NCI-H2196 treated with DMSO at 0.1 percent for 48 hours (cell line): ENCODE measurements at regions not wholly inside any gene's neighbourhood (a gene's known extent, or its start where the extent isn't known, plus 50 kb on each side); places are given as distances from the start of the nearest gene placed in this dataset.
"Not testable (repeated sequence)": the region's sequence is repeated elsewhere in the genome, so short reads cannot be mapped to it uniquely, and the experiment has no call there.

ENCODE experiments used
- DNase-seq: peaks from one replicate; lab custom pipeline; 2025; ENCODE audit not compliant: unreplicated experiment; lab: John Stamatoyannopoulos, UW

DNA sequence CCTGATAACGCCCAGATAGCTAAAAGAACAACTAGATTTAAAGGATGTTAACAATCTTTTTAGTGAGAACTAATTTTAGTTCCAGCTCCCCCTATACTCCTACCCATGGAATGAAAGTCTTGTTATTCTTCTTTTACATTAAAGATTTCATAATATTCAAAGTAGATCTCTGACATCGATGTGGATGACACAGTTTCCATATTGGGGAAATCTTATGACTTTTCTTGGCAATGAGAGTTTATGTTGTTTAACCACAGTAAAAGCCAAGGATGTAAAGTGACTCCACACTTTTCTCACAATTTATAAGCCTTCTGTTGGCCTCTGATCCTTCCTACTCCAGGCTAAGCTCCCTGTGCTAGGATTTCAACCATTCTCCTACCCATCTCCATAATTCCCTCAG lies 332.6 kb upstream of the KCNMB2 start:
- no peak for DNase-seq

DNA sequence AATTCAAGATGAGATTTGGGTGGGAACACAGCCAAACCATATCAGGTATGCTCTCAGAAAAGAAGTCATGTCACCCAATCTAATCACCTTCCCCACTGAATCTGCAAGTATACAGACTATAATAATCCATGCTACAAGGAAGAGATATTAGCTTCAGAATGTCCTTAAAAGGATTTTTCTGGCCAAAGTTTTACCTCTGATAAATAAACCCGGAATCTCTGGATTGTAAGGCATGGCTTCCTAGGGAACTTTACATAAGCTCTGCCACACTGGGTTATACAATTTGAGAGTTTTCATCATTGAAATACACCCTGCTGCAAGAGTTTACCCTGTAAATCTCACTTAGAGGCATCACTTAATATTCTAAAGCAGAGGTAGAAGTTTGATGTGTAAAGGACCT lies 330.5 kb upstream of the KCNMB2 start:
- DNase-seq = no peak

DNA sequence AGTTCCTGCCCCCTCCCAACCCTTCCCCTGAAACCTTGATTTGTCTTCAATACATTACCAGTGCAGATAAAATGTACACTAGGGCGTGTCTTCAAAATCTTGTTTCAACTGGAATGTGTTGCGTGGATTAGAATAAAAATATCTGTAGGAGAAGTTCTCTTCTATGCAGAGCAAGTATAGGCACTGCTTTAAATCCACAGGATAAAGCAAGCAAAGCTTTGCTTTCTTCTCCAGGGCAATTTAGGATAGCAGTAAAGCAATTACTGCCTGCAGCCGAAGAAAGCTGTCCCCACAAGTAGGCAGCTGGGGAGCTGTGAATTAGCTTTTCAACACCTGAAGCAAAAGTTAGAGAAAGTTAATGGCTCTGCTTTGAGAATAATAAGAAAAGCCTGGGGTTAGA lies 329.7 kb upstream of the KCNMB2 start:
- DNase-seq = no peak

DNA sequence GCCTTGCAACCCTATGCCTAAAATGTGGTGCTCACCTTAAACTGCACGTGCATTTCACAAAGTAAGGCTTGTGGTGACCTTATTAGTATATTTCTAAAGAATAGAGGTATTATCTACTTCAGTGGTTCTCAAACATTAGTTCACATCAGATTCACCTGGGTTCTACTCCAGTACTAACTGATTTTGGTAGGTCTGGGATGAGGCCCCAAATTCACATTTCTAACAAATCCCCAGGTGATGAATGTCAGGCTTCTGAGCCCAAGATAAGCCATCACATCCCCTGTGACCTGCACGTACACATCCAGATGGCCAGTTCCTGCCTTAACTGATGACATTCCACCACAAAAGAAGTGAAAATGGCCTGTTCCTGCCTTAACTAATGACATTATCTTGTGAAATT lies 329.1 kb upstream of the KCNMB2 start:
- not testable (repeated sequence) for DNase-seq

DNA sequence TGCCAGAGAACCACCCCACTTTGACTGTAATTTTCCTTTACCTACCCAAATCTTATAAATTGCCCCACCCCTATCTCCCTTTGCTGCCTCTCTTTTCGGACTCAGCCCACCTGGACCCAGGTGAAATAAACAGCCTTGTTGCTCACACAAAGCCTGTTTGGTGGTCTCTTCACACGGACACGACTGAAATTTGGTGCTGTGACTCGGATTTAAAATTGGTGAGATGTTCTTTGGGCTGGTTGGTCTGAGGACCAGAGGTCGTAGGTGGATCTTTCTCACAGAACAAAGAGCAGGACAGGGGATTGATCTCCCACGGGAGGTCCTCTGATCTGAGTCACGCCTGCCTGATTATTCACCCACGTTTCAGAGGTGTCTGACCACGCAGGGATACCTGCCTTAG lies 328.6 kb upstream of the KCNMB2 start:
- not testable (repeated sequence) for DNase-seq

DNA sequence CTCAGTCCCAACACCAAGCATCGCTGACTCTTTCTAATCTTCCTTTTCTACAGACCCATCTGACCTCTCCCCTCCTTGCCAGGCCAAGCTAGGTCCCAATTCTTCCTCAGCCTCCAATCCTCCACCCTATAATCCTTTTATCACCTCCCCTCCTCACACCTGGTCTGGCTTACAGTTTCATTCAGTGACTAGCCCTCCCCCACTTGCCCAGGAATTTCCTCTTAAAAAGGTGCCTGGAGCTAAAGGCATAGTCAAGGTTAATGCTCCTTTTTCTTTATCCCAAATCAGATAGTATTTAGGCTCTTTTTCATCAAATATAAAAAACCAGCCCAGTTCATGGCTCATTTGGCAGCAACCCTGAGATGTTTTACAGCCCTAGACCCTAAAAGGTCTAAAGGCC lies 327.1 kb upstream of the KCNMB2 start:
- DNase-seq = not testable (repeated sequence)

DNA sequence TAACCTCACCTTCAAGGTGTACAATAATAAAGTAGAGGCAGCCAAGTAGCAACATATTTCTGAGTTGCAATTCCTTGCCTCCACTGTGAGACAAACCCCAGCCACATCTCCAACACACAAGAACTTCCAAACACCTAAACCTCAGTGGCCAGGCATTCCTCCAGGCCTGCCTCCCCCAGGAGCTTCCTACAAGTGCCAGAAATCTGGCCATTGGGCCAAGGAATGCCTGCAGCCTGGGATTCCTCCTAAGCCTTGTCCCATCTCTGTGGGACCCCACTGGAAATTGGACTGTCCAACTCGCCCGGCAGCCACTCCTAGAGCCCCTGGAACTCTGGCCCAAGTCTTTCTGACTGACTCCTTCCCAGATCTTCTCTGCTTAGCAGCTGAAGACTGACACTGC lies 326.6 kb upstream of the KCNMB2 start:
- DNase-seq = not testable (repeated sequence)

DNA sequence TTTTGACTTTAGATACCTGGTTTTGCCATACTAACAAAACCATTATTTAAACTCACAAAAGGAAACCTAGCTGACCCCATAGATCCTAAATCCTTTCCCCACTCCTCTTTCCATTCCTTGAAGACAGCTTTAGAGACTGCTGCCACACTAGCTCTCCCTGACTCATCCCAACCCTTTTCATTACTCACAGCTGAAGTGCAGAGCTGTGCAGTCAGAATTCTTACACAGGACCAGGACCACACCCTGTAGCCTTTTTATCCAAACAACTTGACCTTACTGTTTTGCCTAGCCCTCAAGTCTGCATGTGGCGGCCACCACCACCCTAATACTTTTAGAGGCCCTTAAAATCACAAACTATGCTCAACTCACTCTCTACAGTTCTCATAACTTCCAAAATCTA lies 325.1 kb upstream of the KCNMB2 start:
- DNase-seq = not testable (repeated sequence)

DNA sequence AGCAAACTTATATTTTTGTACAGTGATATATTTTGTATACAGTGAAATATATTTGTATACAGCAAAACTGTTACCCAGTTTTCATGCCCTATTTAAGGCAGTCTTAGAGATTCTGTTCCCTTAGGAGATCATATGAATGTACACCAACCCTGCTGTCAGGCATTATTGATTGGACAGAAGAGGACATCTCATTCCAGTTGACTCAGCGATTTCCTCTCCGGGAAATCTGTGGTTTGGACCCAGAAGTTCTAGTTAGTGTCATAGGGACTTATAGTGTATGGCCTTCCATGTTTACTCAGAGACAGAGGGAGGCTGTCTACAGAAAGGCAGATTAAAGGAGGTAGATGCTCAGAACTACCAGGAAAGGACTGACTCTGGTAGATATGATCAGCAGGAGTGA lies 318.8 kb upstream of the KCNMB2 start:
- no peak for DNase-seq

DNA sequence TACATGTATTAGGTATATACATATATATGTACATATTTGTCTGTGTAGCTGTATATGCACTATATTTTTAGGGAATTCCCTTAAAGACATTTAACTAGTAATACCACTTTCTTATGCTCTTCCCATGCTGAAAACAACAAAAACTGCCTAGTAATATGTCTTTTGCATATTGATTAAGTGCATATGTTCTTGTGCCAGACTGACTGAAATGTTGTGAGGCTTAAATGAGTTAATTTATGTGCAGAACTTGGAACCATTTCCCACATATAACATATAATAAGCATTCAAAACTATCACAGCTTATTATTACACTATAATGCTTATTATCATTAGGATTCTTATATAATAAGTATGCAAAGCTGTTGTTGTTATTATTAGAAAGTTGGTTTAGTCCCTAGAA lies 318.0 kb upstream of the KCNMB2 start:
- DNase-seq = no peak

DNA sequence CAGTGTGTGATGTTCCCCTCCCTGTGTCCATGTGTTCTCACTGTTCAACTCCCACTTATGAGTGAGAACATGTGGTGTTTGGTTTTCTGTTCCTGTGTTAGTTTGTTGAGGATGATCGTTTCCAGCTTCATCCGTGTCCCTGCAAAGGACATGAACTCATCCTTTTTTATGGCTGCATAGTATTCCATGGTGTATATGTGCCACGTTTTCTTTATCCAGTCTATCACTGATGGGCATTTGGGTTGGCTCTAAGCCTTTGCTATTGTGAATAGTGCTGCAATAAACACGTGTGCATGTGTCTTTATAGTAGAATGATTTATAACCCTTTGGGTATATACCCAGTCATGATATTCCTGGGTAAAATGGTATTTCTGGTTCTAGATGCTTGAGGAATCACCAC lies 316.6 kb upstream of the KCNMB2 start:
- DNase-seq = not testable (repeated sequence)

DNA sequence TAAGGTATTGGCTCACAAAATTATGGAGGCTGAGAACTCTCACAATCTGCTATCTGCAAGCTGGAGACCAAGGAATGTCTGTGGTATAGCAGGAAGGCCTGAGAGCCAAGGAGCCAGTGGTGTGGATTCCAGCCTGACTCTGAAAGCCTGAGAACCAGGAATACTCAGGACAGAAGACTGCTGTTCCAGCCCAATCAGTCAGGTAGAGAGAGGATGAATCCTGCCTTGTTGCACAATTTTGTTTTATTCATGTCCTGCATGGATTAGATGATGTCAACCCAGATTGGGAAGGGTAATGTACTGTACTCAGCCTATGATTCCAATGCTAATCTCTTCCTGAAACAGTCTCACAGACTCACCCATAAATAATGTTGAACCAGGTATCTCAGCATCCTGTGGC lies 312.4 kb upstream of the KCNMB2 start:
- DNase-seq = no peak

DNA sequence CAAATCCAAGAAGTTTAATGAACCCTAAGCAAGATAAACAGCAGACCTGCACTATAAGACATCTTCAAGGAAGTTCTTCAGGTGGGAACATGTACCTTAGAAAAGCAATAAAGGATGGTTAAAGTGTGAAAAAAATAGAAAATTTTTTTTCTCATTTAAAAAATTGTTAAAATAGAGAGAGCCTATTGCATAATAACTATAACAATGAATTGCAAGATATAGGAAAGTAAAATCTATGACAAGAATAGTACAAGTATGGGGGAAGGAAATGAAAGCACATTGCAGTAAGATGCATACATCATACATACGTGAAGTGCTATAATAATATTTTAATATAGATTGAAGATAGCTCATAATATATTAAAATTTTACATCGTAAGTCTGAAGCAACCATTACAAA lies 310.1 kb upstream of the KCNMB2 start:
- no peak for DNase-seq

DNA sequence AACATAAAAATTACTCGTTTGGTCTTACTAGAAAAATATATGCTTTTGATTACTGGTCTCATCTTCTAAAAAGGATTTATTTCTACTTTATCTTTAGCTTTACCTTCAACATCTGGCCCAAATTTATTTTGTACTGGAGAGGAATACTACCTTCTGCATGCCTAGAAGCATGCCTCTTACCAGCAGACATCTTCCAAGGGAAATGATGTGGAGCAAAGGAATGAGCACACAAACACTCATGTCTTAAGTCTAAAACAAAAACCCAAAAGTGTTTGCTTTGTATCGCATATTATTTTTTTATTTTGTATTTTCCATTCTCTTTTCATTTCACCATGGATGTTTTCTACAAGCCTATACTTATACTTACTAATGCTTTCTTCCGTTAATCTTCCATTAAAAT lies 304.6 kb upstream of the KCNMB2 start:
- no peak for DNase-seq

DNA sequence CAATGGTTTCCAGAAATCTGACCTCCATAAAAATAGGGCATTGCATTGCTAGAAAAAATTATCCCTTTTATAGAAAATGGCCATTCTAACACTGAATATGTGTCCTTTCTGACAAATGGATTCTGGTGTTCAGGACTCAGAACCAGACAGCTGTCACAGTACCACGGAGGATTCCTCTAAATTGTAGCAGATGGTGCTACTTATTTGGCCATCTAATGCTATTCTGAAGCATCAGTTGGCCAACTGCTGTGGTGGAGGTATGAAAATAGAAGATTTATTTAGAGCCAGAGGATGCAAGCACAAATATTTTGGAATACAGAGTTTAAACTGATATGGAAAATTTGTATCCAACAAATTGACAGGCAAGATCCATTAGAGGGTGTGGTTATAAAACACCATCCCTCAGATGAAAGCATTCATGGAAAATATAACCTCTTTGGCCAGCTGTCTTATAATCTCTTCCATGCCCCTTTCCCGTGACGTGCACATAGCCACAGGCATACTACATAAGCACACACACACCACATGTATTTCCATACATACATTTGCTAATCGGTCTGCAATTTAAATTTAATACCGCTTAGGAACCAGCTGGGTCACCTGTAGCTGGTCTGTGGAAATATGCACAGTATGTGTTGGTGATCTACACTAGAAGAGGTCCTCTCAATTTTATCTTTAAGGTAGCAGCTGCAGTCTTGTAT lies 302.7 kb upstream of the KCNMB2 start:
- DNase-seq = no peak

DNA sequence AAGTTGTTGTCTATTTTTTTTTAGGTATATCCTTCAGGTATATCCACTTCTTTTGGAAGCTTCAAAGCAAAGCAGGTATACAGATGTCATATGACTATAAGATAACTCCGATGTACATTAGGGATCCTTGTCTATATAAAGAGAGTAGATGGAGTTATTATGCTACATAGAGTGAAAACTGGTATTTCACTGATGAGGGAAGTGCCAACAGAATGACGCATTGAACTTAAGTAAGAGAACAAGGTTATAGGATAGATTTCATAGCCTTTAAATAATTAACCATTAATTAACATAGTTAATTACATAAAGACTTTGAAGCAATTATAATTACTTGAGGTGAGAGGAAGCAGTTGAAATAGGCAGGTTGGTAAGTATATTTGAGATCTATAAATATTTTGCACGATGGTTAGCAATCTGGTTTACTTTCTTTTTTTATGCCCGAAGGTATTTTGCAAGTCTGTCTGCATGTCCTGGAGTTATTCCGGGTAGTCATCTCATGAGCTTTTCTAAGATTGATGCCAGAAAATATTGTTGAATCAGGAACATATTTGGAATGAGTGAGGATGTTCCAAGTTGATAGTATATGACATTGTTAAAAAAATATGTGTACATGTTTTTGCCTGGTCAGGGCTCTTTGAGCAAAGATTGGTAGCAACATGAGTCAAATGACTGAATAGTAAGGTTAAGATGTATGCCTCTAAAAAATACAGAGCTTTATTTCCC lies 299.5 kb upstream of the KCNMB2 start:
- no peak for DNase-seq

DNA sequence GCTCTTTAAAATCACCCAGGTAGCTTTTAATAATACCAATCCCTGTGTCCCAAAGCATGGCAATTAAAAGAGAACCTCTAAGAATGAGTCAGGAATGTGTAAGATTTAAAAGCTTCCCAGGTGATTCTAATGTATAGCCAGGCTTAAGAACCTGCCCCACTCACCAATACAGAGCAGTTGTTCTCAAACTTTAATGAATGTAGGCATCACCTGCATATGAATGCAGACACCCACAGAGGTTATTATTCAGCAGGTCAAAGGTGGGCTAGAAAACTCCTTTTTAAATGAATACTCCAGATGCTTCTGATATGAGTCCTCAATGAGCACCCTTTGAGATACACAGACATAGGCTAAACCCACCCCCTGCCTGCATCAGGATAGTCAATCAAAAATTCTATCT lies 298.1 kb upstream of the KCNMB2 start:
- DNase-seq = no peak

DNA sequence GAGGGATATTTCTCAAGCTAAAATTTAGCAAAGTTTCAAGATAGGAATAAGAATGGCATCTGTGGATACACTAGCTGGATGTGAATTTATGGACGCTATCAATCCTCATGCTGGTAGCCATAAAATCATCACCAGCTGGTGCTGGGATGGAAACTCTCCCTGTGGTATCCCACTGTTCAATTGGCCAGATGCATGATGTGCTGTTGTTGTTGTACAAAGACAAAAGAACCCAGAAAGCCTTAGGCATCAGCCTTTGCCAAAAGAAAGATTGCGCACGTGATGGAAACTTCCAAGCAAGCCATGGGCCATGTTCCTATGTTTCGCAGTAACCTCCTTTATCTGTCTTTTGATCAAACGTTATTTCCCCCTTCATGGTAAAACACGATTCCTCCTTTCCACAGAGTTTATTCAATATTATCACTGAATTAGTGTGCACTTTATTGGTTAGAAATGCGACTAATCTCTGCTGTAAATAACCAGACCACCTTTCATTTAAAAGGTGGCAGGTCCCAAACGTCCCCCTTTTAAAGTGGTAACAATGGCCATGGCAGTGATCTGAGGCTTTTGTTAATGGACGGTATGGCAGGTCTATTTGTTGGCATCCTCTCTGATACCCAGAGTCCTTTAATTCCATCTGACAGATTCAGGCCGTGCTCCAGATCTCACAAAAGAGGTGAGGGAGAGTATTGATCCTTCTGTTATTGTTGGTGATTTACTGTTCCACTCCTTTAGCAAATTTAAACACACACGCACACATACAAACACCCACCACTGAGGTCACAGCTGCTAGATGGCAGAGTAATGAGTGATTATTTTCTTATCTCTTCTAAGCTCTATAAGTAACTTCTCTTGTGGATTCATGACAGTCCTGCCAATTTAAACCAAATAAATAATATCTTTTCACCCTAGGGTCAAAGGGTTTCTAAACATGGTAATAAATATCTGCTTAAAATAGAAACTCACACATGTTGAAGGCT lies 291.2 kb upstream of the KCNMB2 start:
- no peak for DNase-seq

DNA sequence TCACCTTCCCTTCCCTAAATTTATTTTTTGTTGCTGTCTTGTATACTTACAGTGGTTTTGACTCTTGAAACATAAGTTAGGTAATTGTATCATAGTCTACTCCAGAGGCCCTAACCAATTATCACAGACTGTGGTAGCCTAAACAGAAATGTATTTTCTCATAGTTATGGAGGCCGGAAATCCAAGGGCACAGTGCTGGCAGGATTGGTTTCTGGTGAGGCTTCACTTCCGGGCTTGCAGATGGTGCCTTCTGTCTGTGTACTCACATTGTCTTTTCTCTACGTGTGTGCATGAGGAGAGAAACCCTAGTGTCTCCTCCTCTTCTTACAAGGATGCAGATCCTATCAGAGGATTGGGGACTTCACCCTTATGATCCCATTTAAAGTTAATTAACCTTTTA lies 290.2 kb upstream of the KCNMB2 start:
- no peak for DNase-seq

DNA sequence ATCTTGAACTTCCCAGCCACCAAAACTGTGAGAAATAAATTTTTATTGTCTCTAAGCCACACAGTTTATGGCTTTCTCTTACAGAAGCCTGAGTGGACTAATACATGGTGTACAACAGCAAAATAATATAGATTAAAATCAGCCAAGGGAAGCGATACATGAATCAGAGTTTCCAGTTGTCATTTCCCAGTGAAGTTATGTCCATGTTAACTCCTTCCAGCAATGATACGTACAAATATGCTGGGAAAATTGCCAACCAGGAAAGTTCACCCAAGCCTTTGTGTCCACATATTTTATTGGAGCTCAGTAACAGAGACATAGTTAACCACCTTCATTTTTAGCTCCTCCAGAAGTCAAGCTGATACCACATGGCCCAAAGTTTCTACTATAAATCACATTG lies 280.9 kb upstream of the KCNMB2 start:
- no peak for DNase-seq

DNA sequence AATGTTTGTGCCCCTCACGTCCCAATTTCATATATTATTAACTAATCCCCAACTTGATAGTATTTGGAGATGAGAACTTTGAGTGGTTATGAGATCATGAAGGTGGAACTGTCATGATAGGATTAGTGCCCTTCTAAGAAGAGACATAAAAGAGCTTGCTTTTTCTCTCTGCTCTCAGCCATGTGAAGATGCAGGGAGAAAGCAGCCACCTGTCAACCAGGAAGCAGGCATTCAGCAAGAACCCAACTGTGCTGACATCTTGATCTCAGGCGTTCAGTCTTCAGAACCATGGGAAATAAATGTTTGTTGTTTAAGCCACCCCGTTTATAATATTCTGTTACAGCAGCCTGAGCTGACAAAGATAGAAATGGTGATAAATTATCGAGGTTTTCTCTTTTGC lies 278.7 kb upstream of the KCNMB2 start:
- no peak for DNase-seq

DNA sequence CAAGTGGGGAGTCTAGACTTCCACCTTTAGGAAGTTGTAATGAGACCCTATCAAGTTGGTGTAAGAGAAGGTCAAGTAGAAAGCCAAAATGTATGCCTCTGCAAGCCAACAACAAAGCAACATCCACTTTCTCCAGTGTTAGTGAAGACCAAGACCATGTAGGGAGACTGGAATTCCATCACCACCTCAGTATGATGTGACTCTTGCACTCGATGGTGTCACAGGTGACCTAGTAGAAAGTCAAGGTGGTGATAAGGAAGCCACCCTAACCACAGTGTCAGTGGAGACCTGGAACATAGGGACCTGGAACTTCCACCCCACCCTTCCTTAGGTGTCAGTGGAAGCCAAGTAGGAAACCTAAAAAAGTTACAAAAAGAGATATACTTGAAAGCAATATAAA lies 278.1 kb upstream of the KCNMB2 start:
- no peak for DNase-seq
